ENCODE measurements at regions not wholly inside any gene's neighbourhood (a gene's known extent, or its start where the extent isn't known, plus 50 kb on each side); places are given as distances from the start of the nearest gene placed in this dataset.

GRCh38 chr11:81342966-81343365, 1390.7 kb downstream of the FAM181B start:
- H3K4me3 Mint-ChIP-seq: no peak overlapping the region
- Histone ChIP-seq H3K4me1 (ENCODE audit: insufficient read depth, low read length) (no peaks in the 10 kb centered on the region), H2BK12ac (ENCODE audit: insufficient read length, low read depth, low read length) (no peak overlapping the region), H2BK120ac (ENCODE audit: low read depth, low read length, poor library complexity, severe bottlenecking) (no peak overlapping the region), H3K4ac (ENCODE audit: low read depth, low read length) (no peak overlapping the region), H3K18ac (ENCODE audit: insufficient read length, low read depth, low read length) (no peak overlapping the region), H3T11ph (ENCODE audit: low read length) (no peak overlapping the region), H2BK5ac (ENCODE audit: insufficient read length, low read length) (no peak overlapping the region), H3K79me1 (ENCODE audit: insufficient read depth, low read depth, low read length, poor library complexity, severe bottlenecking) (no peaks in the 10 kb centered on the region), H2AFZ (ENCODE audit: low read length) (no peak overlapping the region), H4K8ac (replicated peaks; ENCODE audit: insufficient read length, low read depth, low read length) (no peak overlapping the region), H3K27me3 (ENCODE audit: insufficient read depth, low read length) (no peaks in the 10 kb centered on the region), H4K5ac (ENCODE audit: insufficient read length, low read depth, low read length) (no peak overlapping the region), H3K56ac (ENCODE audit: insufficient read length, low read depth, low read length) (no peak overlapping the region), H3K9ac (ENCODE audit: extremely low read depth, insufficient read length, low read length) (no peak overlapping the region), H3K27ac (ENCODE audit: insufficient read length, low read depth, low read length) (no peak overlapping the region), H4K20me1 (ENCODE audit: control insufficient read depth, insufficient read depth, insufficient read length) (no peaks in the 10 kb centered on the region), H3K23me2 (ENCODE audit: insufficient read length, low read depth, low read length, poor library complexity, severe bottlenecking) (no peaks in the 10 kb centered on the region), H3K14ac (ENCODE audit: insufficient read depth, low read length) (no peak overlapping the region), H4K91ac (ENCODE audit: insufficient read length, low read depth, low read length) (no peak overlapping the region), H3K79me2 (ENCODE audit: insufficient read depth, low read length) (no peaks in the 10 kb centered on the region), H2AK5ac (ENCODE audit: insufficient read length, low read length) (no peak overlapping the region), H3K4me2 (ENCODE audit: insufficient read depth, insufficient read length, low read length) (no peak overlapping the region), H2BK15ac (ENCODE audit: low read depth, low read length) (no peak overlapping the region), H3K9me3 (ENCODE audit: control insufficient read depth, low read depth, low read length) (no peaks in the 10 kb centered on the region), H3K23ac (ENCODE audit: insufficient read length, low read depth, low read length) (no peak overlapping the region), H2BK20ac (ENCODE audit: low read depth, low read length, poor library complexity, severe bottlenecking) (no peak overlapping the region)
- TF ChIP-seq CTCF (conservative IDR thresholded peaks at IDR 0.05): no peak
- no peak for DNase-seq
- H3K36me3 Mint-ChIP-seq (ENCODE audit: insufficient read depth in 1 of 3, low read depth in 3 of 3): no peaks in the 10 kb centered on the region
- no peaks in the 10 kb centered on the region for H3K27me3 Mint-ChIP-seq (ENCODE audit: low read depth)
- no peaks in the 10 kb centered on the region for H3K9me3 Mint-ChIP-seq
- no peak overlapping the region; a peak in 1 of 7 replicates for H3K27ac Mint-ChIP-seq
- H3K4me1 Mint-ChIP-seq: peaks cover 0 to 4% of the 10 kb centered on the region in 2 experiments; a peak in 1 of 4 replicates

All from H9 (cell line).